Stimulated activated CD4-positive, alpha-beta T cell treated with anti-CD3 and anti-CD28 coated beads, Interleukin-12 subunit alpha, Interleukin-12 subunit beta, amount 100 ng/mL, for 4 hours (primary cell): ENCODE measurements at regions not wholly inside any gene's neighbourhood (a gene's known extent, or its start where the extent isn't known, plus 50 kb on each side); places are given as distances from the start of the nearest gene placed in this dataset.
"Not testable (repeated sequence)": the region's sequence is repeated elsewhere in the genome, so short reads cannot be mapped to it uniquely, and the experiment has no call there.

ENCODE experiments used
- DNase-seq: peaks from one replicate; pipeline ENCODE4 v3.0.0-alpha.2; 2020

DNA sequence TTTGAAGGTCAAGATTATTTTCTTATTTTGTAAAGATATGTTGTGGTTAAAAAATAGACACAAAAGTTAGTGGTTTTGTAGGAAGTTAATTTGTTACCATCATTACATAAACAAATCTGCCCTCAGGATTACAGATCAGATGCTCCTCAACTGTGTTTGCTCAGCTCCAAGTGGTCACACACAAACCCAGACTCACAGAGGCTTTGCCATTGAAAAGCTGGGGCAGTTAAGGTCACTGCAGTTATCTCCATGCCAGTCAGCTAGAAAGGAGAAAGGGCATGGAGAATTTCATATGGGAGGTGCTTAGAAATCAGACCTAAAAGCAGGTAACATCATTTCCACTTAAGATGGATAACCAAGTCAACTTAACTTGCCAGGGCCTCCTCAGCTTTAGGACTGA is 825.7 kb upstream of the GBE1 start:
- no peak for DNase-seq

DNA sequence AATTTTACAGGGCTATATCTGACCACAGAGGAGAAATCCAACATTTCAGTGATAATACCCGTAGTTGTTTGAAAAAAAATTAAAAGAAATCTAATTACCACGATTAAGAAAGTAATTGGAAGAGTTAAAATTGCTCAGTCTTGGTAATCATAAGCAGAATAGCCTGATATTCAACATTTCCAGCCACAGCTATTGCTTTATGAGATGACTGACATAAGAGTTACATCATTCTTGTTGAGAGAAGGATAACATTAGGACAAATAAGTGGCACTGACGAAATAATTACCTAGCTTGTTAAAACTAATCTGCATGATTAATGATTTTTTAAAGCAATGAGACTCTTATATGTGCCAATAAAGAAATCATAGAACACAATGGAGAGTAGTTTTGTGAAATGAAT is 825.0 kb upstream of the GBE1 start:
- no peak for DNase-seq

DNA sequence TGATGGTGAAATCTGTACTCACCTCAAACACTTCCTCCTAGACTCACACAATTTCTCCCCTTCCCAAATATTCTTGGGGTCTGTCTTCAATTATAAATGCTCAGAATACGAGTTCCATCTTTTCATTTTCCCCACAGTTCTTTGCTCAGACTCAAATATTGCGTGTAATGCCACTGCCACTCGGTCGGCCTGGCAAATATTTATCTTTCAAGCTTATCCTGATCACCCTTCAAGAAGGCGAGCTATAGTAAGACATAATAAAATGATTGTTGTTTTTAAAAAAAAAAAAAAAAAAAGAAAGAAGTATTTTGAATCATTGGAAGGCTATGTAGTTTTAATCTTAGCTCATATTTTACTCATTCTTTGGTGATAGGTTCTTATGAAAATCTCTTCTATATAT is 824.6 kb upstream of the GBE1 start:
- not testable (repeated sequence) for DNase-seq

DNA sequence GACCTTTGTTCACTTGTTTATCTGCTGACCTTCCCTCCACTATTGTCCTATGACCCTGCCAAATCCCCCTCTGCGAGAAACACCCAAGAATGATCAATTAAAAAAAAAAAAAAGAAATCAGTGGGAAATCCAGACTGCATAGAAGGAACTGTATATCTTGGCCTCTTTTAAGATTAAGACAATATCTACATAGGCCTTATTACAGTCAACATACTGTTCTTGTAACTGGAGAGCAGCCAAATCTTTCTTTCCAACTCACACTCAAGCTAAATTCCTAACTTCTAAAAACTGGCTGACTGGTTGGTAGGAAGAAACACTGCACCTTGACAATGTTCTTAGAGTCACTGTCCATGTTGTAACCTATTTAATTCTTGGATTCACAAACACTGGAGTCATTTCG is 824.1 kb upstream of the GBE1 start:
- not testable (repeated sequence) for DNase-seq

DNA sequence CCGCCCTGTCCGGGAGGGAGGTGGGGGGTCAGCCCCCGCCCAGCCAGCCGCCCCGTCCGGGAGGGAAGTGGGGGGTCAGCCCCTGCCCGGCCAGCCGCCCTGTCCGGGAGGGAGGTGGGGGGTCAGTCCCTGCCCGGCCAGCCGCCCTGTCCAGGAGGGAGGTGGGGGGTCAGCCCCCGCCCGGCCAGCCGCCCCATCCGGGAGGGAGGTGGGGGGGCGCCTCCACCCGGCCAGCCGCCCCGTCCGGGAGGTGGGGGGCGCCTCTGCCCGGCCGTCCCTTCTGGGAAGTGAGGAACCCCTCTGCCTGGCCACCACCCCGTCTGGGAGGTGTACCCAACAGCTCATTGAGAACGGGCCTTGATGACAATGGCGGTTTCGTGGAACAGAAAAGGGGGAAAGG is 823.4 kb upstream of the GBE1 start:
- DNase-seq = not testable (repeated sequence)

- not testable (repeated sequence) for DNase-seq
These were observed 823.0 kb upstream of the GBE1 start for GRCh38 chr3:82584415-82584814.

DNA sequence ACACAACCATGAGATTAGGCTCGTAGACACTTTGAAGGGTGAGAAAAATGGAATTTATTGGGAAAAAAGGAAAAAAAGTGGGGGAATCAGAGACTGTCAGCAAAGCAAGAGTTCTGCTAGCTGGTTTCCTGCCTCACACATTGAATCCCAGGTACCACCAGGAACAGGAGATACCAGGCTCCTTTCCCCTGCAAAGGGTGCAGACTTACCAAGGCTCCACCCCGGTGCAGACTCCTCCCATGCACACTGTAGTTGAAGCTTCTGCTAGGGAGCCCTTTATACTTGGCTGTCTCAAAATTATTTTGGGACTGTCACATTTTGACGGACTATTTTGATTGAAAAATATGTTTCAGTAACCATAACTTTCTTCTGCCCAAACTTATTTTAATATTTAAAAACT is 819.9 kb upstream of the GBE1 start:
- no peak for DNase-seq

DNA sequence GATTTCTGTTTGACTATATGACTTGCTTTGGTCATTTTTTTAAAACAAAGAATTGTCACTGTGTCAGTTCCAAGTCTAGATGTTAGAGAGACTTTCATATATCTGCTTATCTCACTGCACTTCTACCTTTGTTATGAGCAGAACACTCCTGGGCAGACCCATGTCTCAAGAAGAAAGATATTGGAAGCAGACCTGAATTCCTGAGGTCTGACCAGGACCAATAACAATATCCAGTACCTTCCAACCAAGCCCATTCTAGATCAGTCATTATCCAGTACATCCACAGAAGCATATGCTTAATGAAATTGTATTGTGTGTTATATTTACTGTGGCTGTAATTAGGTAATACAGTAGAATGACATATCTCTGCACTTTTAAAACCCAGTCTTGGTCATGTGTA is 811.3 kb upstream of the GBE1 start:
- DNase-seq = no peak

- DNase-seq = no peak
These were observed 807.4 kb upstream of the GBE1 start for GRCh38 chr3:82568776-82569338.

- DNase-seq = no peak
These were observed 805.7 kb upstream of the GBE1 start for GRCh38 chr3:82567029-82567600.

- DNase-seq = no peak
These were observed 801.5 kb upstream of the GBE1 start for GRCh38 chr3:82562896-82563295.

DNA sequence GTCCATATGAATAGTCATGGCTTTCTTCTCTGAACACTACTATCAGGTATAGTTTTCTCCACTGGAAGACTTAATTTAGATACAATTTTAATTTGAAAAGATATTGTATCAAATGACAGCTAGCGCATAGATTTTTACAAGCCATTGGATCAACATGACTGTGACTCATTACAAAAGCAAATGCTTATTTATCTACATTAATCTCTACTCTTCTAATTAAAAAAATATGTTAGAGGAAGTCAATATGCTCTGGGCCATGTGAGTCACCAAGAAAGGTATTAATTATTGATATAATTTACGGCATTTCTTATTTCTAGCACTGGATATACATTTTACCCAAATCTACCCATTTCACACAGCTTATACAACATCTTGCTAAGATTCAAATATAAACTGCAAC is 800.3 kb upstream of the GBE1 start:
- no peak for DNase-seq

DNA sequence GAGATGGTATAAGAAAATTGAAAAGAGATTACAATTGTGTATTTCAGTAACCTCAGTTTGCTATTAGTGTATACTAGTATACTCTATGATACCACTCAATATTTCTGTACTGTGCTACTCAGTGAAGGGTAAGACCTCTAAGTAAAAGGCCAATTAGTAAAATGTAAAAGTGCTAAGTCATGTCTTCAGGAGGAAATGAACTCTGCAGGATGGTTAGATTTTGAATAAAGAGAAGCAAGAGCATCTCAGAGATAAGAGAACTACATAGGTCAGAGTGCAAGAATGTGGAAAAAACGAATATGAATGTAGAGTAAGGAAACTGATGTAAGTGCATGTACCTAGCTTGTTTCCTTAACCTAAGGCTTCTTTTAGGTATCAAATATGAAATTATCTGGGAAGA is 796.6 kb upstream of the GBE1 start:
- no peak for DNase-seq

GRCh38 chr3:82556113-82556512 is 794.7 kb upstream of the GBE1 start:
- no peak for DNase-seq

- DNase-seq = not testable (repeated sequence)
These were observed 781.1 kb upstream of the GBE1 start for GRCh38 chr3:82542556-82542955.

DNA sequence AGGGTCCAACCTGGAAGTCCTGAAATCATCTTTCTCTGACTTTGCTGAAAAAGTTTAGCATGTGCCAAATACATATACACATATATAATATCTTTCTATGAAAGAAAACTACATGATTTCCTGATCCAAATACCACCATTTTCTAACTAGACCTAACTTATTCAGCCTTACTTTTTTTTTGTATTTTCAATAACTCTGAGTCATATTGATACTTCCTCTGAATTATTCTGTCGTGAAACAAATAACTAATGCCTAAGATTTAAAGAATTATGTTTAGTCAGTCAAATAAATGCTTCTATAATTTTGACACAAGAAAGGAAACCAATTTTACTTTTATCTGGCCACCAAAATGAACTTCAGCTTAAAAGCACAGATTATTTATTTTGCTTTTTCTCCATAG is 760.2 kb upstream of the GBE1 start:
- no peak for DNase-seq

DNA sequence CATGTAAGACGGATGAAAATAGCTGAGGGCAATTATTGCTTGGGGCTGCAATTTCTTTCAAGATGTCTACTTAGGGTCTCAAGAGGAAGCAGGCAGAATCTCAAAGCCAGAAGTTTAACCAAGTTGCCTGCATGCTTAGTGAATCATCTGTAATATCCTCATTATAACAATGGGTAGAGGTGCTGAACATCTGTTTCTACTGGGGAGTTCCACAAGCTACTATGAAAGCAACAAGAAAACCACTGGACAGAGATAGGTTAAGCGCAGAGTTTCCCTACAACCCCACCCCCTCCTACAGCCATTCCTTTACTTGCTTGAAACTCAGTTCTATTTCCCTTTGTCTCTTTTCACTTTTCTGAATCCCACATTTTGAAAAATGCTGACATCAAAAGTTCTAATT is 759.4 kb upstream of the GBE1 start:
- no peak for DNase-seq

- no peak for DNase-seq
These were observed 748.6 kb upstream of the GBE1 start for GRCh38 chr3:82509951-82510603.

DNA sequence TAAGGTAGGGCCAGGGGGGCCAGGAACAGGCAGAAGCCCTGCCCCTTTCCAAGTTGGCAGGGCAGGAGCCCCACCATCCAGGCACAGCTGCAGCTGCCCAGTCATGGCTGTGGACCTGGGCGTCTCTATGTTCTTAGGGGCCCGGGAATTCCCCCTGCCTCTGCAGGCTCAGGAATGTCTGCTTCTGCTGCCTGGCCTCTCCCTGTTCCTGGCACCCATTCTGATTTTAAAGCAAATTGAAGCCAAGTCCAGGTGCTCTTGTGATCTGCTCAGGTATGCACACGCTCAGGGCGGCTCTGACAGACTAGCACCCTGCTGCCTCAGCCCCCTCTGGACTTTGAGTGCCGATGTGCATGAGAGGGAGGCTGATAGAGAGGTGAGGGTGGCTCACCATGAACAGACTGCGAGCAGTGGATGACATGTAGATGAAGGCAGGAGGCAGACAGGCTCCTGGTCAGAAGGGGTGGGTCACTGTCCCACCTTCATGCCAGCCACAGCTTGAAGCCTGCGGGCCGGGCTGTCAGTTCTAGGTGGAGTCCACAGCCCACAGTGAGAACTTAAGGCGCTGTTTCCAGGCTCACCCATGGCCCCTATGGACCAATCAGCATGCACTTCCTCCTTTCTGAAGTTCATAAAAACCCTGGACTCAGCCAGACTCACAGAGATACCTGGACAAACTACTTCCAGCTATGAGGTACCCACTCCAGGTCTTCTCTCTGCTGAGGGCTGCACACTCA is 747.8 kb upstream of the GBE1 start:
- no peak for DNase-seq

DNA sequence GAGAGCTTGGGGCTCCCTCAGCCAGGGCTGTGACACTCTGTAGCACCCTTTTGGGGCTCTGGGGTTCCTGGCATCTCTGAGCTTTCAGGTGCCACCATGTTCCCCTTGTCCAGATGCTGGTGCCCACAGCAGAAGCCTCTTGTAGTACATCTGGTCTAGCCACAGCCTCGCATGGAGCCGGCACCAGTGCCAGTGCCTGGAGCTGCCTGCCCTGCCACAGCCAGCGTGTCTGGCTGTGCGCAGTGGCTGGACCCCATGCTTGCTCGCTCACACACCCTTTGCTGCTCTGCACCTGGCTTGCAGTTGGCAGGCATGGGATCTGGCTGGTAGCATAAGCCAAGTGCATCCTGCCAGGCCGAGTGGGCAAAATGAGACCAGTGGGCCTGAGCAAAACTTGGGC is 744.8 kb upstream of the GBE1 start:
- no peak for DNase-seq

GRCh38 chr3:82505079-82505756 is 743.8 kb upstream of the GBE1 start:
- DNase-seq = no peak

DNA sequence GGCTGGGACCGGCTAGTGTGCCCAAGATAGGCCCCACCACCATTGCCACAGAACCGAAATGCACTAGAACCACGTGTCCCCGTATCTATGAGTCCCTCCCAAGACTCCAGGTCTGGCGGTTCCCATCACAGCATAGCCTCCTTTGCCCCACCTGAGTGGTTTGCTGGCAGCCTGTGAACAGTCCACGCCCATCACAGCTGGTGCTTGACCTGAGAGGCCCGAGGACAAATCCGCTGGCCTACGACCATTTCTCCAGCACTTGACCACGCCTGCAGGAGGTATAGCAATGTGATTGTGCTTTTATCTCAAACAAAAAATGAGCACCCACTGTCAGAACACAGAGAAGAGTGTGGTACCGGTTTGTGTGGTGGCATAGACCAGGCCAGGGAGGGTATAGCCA is 736.7 kb upstream of the GBE1 start:
- no peak for DNase-seq

DNA sequence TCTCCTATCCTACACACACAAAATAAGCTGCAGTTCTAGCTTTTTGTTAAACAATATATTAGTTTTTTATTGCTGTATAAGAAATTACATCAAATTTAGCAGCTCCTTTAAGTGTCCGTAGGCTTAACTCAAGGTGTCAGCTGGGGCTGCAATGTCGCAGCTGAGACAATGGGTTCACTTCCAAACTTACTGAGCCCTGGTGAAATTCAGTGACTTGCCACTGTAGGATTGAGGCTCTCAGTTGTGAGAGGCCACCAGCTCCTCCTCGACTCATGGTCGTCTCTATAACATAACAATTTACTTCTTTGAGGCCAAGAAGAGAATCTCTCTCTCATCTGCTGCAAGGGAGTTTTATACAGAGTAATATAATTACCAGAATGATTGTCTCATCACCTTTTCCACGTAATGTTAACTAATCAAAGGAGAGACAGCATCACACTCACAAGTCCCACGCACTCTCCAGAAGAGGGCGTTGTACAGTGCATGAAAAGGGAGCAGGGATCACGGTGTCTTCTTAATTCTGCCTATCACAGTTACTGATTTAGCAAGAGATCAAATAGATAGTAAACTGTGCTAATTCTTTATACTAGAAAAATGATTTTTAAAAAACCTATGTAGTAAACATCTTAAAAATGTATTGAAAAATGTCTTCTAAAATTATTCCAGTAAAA is 735.6 kb upstream of the GBE1 start:
- no peak for DNase-seq
